Right lobe of liver (tissue), 4 donors: ENCODE measurements at regions not wholly inside any gene's neighbourhood (a gene's known extent, or its start where the extent isn't known, plus 50 kb on each side); places are given as distances from the start of the nearest gene placed in this dataset.

Experiments
- CTCF ChIP-seq, 4 donors: fragments of 200-600 bp in 3 of 4; fragments of 450-650 bp in 1 of 4; IDR thresholded peaks; one replicate each; pipeline versions ENCODE4 v1.5.1 to v1.8.0; 2016 to 2022; ENCODE audit warnings: antibody characterized with exemption in 4 of 4, mild to moderate bottlenecking in 2 of 4
- POLR2A ChIP-seq: fragments of 450-650 bp; IDR thresholded peaks from one replicate; pipeline ENCODE4 v1.6.1; 2017; ENCODE audit warnings: antibody characterized with exemption, mild to moderate bottlenecking
- donor health status: DM: no; HTN: no; CAD: no.
- donor health status: DM: no; HTN: no; CAD: no.
- donor health status: DM: no; HTN: yes; CAD: no.

GRCh38 chr2:144268036-144268678, 251.8 kb downstream of the ZEB2 start:
- TF ChIP-seq CTCF (IDR thresholded peaks at IDR 0.05): no peak
- no peak for TF ChIP-seq POLR2A
